Tibial nerve (tissue), 4 donors: ENCODE measurements at regions not wholly inside any gene's neighbourhood (a gene's known extent, or its start where the extent isn't known, plus 50 kb on each side); places are given as distances from the start of the nearest gene placed in this dataset.

Experiments
- EP300 ChIP-seq, 2 donors: sonication (generic); formaldehyde crosslinking; IDR thresholded peaks; one replicate each; pipeline ENCODE4 v1.6.1; 2017; ENCODE audit warnings: antibody characterized with exemption in 2 of 2, mild to moderate bottlenecking in 1 of 2
- POLR2A ChIP-seq, 2 donors: fragments of 450-650 bp; IDR thresholded peaks; one replicate each; pipeline ENCODE4 v1.6.1; 2017; ENCODE audit warnings: antibody characterized with exemption in 2 of 2, mild to moderate bottlenecking in 2 of 2, moderate library complexity in 2 of 2
- TF ChIP-seq, protein P1 (sequence below), 5 experiments: fragments of 200-600 bp in 3 of 5; fragments of 450-650 bp in 2 of 5; sonication (generic) in 3 of 5; IDR thresholded peaks; one replicate each; pipeline ENCODE4 v1.5.1; 2016 to 2019; ENCODE audit warnings: antibody characterized with exemption in 5 of 5, mild to moderate bottlenecking in 3 of 5, moderate library complexity in 2 of 5

DNA sequence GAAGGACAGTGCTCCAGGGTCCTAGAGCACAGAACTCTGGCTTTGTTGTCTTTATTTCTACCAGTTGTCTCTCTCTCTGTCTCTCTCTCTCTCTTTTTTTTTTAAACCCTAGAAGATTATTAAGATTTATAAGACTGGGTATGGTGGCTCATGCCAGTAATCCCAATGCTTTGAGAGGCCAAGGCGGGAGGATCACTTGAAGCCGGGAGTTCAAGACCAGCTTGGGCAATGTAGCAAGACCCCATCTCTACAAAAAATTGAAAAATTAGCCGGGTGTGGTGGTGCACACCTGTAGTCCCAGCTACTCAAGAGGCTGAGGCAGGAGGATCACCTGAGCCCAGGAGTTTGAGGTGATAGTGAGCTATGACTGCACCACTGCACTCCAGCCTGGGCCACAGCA is 65.0 kb upstream of the ABL1 start:
- TF ChIP-seq, protein P1, sequence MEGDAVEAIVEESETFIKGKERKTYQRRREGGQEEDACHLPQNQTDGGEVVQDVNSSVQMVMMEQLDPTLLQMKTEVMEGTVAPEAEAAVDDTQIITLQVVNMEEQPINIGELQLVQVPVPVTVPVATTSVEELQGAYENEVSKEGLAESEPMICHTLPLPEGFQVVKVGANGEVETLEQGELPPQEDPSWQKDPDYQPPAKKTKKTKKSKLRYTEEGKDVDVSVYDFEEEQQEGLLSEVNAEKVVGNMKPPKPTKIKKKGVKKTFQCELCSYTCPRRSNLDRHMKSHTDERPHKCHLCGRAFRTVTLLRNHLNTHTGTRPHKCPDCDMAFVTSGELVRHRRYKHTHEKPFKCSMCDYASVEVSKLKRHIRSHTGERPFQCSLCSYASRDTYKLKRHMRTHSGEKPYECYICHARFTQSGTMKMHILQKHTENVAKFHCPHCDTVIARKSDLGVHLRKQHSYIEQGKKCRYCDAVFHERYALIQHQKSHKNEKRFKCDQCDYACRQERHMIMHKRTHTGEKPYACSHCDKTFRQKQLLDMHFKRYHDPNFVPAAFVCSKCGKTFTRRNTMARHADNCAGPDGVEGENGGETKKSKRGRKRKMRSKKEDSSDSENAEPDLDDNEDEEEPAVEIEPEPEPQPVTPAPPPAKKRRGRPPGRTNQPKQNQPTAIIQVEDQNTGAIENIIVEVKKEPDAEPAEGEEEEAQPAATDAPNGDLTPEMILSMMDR (IDR thresholded peaks at IDR 0.05) = no peak
- TF ChIP-seq POLR2A (IDR thresholded peaks at IDR 0.05) = no peak
- TF ChIP-seq EP300 (IDR thresholded peaks at IDR 0.05) = no peak
